ENCODE measurements at regions not wholly inside any gene's neighbourhood (a gene's known extent, or its start where the extent isn't known, plus 50 kb on each side); places are given as distances from the start of the nearest gene placed in this dataset.
"Not testable (repeated sequence)": the region's sequence is repeated elsewhere in the genome, so short reads cannot be mapped to it uniquely, and the experiment has no call there.

- DNase-seq: no peak
Measured at GRCh38 chr10:6864142-6864541, 284.1 kb upstream of the PRKCQ start.

- DNase-seq: no peak
Measured at GRCh38 chr10:6863381-6863780, 283.3 kb upstream of the PRKCQ start.

GRCh38 chr10:6850452-6850851 is 270.4 kb upstream of the PRKCQ start:
- no peak for DNase-seq

GRCh38 chr10:6847561-6847960 is 267.5 kb upstream of the PRKCQ start:
- no peak for DNase-seq

GRCh38 chr10:6843894-6844650 is 264.0 kb upstream of the PRKCQ start:
- DNase-seq: no peak

- DNase-seq: no peak
Measured at GRCh38 chr10:6843481-6843881, 263.4 kb upstream of the PRKCQ start.

- DNase-seq: no peak
Measured at GRCh38 chr10:6842722-6843121, 262.6 kb upstream of the PRKCQ start.

- no peak for DNase-seq
Measured at GRCh38 chr10:6841761-6842160, 261.7 kb upstream of the PRKCQ start.

GRCh38 chr10:6840766-6841165 is 260.7 kb upstream of the PRKCQ start:
- DNase-seq: no peak

GRCh38 chr10:6840201-6840691 is 260.2 kb upstream of the PRKCQ start:
- no peak for DNase-seq

GRCh38 chr10:6838118-6838517 is 258.0 kb upstream of the PRKCQ start:
- DNase-seq: no peak

GRCh38 chr10:6833458-6834011 is 253.5 kb upstream of the PRKCQ start:
- DNase-seq: no peak

GRCh38 chr10:6830981-6831380 is 250.9 kb upstream of the PRKCQ start:
- DNase-seq: not testable (repeated sequence)

GRCh38 chr10:6824793-6825192 is 244.7 kb upstream of the PRKCQ start:
- not testable (repeated sequence) for DNase-seq

GRCh38 chr10:6823770-6824169 is 243.7 kb upstream of the PRKCQ start:
- no peak for DNase-seq

GRCh38 chr10:6819301-6819700 is 239.2 kb upstream of the PRKCQ start:
- DNase-seq: no peak

GRCh38 chr10:6817770-6818169 is 237.7 kb upstream of the PRKCQ start:
- no peak for DNase-seq

- no peak for DNase-seq
Measured at GRCh38 chr10:6815346-6815745, 235.3 kb upstream of the PRKCQ start.

GRCh38 chr10:6813856-6814255 is 233.8 kb upstream of the PRKCQ start:
- no peak for DNase-seq

- no peak for DNase-seq
Measured at GRCh38 chr10:6813306-6813705, 233.2 kb upstream of the PRKCQ start.

- no peak for DNase-seq
Measured at GRCh38 chr10:6811153-6811552, 231.1 kb upstream of the PRKCQ start.

GRCh38 chr10:6803427-6803783 is 223.3 kb upstream of the PRKCQ start:
- DNase-seq: no peak

GRCh38 chr10:6802759-6803426 is 222.8 kb upstream of the PRKCQ start:
- no peak for DNase-seq

GRCh38 chr10:6796231-6796630 is 216.2 kb upstream of the PRKCQ start:
- no peak for DNase-seq

Data from activated naive CD4-positive, alpha-beta T cell treated with Interleukin-2 at 50 U/mL for 16 hours (primary cell).